Astrocyte of the cerebellum (primary cell): ENCODE measurements at regions not wholly inside any gene's neighbourhood (a gene's known extent, or its start where the extent isn't known, plus 50 kb on each side); places are given as distances from the start of the nearest gene placed in this dataset.
A peak's percentile ranks its signal among the peaks of the same experiment; 100 is the strongest.

Experiments used
- DNase-seq: peaks from one replicate; pipeline ENCODE4 v3.0.0-alpha.2; 2011; ENCODE audit warnings: low read depth
- H3K4me3 ChIP-seq: 2 replicates; pipeline ENCODE4 v1.5.1; 2011; ENCODE audit warnings: mild to moderate bottlenecking, low read depth, low read length, moderate library complexity
- in situ Hi-C: cut with HindIII; loops from 2 replicates; pipeline ENCODE4 v1.10.0; 2017; ENCODE audit warnings: low sequenced_read_pairs
- TF ChIP-seq, protein P1 (sequence below): IDR thresholded peaks from 2 replicates; pipeline ENCODE4 v1.5.1; 2012; ENCODE audit warnings: low read length, low read depth, moderate library complexity, mild to moderate bottlenecking; ENCODE audit errors: missing control alignments

DNA sequence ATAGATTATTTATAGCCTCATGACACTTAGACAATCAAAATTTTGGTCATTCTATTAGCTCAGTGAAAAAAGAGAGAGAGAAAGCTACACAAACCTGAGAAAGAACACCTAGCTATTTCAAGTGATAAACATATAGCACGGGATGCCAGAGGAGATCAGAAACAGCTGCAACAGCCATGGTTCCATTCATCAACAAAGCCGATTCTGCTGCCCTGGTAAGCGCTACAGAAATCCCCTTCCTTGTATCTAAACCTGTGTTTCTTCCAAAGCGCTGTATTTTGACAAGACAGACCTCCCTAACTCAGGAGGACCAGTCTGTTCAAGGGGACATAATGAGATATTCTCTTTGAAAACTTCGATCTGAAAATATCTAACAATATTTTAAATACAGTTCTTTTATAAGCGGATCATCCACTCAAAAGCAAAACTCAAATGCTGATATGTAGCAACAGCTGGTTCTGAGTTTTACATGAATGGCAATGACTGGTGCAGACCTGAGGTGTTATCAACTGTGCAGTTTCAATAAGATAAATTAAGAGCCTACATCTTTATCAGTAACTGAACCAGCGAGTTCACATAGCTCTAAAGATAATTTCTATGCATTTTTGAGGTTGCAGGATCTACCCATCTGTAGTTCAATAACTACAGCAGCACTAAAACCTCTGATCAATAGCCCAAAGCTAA lies 447.8 kb downstream of the FRK start:
- no peak for DNase-seq
- in situ Hi-C loops, result no loop called here
- TF ChIP-seq, protein P1, sequence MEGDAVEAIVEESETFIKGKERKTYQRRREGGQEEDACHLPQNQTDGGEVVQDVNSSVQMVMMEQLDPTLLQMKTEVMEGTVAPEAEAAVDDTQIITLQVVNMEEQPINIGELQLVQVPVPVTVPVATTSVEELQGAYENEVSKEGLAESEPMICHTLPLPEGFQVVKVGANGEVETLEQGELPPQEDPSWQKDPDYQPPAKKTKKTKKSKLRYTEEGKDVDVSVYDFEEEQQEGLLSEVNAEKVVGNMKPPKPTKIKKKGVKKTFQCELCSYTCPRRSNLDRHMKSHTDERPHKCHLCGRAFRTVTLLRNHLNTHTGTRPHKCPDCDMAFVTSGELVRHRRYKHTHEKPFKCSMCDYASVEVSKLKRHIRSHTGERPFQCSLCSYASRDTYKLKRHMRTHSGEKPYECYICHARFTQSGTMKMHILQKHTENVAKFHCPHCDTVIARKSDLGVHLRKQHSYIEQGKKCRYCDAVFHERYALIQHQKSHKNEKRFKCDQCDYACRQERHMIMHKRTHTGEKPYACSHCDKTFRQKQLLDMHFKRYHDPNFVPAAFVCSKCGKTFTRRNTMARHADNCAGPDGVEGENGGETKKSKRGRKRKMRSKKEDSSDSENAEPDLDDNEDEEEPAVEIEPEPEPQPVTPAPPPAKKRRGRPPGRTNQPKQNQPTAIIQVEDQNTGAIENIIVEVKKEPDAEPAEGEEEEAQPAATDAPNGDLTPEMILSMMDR, result no peak
- H3K4me3 ChIP-seq, result no peak overlapping the region

DNA sequence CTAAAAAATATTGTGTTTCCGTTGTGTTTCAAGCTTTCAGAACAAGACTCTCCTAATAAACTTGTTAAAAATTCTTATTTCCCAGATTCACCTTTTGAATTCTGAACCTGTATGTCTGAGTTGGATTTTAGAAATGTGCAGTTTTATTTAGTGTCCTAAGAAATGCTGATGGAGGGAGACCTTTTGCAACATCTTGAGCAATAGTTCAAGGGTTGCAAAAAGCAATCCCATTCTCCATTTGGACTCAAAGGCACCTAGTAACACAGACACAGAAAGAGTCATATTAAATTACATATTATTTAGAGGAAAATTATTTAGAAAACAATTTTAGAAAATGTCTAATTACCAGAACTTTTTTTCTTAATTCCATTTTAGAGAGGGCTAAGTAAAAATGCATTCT lies 448.5 kb downstream of the FRK start:
- no peak for DNase-seq
- no peak overlapping the region for H3K4me3 ChIP-seq
- TF ChIP-seq, protein P1, result no peak
- in situ Hi-C loops, result no loop called here

DNA sequence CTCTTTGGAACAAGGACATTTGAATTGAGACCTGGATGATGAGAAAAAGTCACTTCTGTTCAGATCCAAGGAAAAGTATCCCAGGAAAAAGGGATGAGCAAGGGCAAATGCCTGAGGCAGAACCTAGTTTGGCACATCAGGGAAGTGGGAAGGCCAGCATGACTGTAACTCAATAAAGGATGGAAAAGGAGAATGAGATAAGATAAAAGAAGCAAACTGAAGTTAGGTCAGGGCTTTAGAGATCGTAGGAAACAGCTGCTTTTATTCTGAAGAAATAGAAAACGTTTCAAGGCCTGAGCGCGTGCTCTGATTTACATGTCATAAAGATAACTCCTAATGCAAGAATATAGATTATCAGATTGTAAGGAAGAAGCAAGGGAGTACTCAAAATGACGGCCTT lies 450.0 kb downstream of the FRK start:
- TF ChIP-seq, protein P1, result no peak
- in situ Hi-C loops, result no loop called here
- no peak for DNase-seq
- H3K4me3 ChIP-seq, result no peak overlapping the region

DNA sequence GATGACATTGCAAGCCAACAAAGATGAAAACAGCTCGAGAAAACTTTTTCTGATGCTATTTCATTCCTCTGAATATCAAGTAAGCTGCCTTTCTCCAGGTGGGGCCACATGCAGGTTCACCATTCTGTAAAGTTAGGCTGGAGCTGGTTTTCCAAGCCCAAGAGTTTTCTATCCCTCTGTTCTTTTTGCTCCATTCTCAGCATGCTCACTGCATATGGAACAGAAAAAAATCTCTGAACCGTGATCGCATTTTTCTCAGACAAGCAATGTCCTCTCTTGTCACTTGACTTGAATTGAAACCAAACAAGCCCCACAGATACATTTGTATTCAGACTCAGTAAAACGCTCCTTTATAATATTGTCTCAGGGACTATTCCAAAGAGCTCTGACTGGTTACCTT lies 451.6 kb downstream of the FRK start:
- DNase-seq, result no peak
- TF ChIP-seq, protein P1, result no peak
- H3K4me3 ChIP-seq, result no peak overlapping the region
- in situ Hi-C loops, result no loop called here

DNA sequence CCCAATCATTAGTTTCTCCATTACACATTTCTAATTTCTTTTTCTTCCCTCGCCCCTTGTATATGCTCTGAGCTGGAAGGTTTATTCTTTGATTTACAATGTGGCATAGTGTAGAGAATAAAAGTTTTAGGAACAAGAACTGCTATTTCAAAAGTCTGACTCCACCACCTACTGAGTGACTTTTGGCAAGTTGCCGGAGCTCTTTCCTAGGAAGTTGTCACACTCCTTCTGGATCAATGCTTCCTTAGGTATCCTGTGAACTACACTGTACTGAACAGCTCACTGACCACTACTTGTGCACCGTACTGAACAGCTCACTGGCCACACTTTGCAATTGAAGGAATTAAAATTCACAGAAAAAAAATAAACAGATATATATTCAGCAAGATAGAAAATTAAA lies 458.2 kb downstream of the FRK start:
- in situ Hi-C loops, result no loop called here
- H3K4me3 ChIP-seq, result no peak overlapping the region
- DNase-seq, result peak; percentile 2
- TF ChIP-seq, protein P1, result no peak

DNA sequence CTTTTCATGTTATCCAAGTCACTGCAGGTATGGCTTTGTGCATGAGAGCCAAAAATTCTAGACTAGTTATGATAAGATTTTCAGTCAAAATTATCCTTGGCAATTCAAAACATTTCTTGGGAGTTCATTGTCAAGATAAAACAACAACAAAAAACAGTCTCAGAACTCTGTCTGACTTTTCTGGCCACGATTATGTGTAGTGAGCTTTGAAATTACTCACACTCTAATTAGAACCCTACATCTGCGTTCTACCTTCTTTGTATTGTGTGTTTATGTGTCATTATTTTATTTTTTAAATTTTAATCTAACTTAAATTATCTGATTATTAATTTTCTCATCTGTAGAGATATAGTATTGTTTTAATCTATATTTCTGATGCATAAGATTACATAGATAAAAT lies 459.2 kb downstream of the FRK start:
- no peak for DNase-seq
- no peak overlapping the region for H3K4me3 ChIP-seq
- TF ChIP-seq, protein P1, result no peak
- in situ Hi-C loops, result no loop called here
